ENCODE measurements at regions not wholly inside any gene's neighbourhood (a gene's known extent, or its start where the extent isn't known, plus 50 kb on each side); places are given as distances from the start of the nearest gene placed in this dataset.
A peak's percentile ranks its signal among the peaks of the same experiment; 100 is the strongest.

DNA sequence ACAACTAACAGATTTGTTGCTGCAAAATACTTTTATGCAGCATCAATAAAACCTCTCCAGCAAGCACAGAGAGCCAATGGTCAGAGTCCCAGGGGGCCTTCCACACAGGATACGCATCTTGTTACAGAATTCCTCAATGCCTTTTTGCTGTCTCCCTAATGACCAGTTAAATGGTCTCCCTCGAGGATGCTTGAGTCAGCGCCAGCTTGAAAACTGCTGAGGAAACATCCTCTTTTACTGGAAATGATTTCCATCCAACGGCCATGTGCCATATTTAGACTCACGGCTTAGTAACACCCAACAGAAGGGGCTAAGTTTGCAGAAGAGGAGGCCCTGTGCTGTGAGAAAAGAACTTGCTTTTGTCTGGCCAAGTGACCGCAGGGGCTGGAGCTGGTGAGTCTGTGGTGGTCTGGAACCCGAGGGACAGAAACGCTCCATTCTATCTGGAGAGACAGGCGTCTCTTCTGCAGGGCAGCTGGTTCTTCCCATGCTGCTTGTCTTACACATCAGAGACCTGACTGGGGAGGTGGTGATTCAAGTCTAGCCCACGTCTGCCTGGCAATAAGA is 496.4 kb downstream of the SETD4 start:
- DNase-seq: no peak
- Histone ChIP-seq H3K4me3 (ENCODE audit: low read depth in 2 of 2, low read length in 1 of 2) (peak overlapping the region; percentile 17 to 42; a peak in 3 of 4 replicates), H3K9me2 (no peaks in the 10 kb centered on the region), H3K9ac (peak overlapping the region; percentile 63), H2AFZ (ENCODE audit: low read depth) (peak overlapping the region; percentile 61), H3K9me3 (no peaks in the 10 kb centered on the region), H3K4me1 (ENCODE audit: control insufficient read depth in 1 of 2, insufficient read depth in 2 of 2, low read depth in 1 of 2, low read length in 1 of 2) (peaks cover 0 to 24% of the 10 kb centered on the region in 2 experiments; a peak in 3 of 4 replicates), H3K79me2 (ENCODE audit: insufficient read depth) (no peaks in the 10 kb centered on the region), H3K36me3 (replicated peaks in 1 of 2; ENCODE audit: control insufficient read depth in 1 of 2, insufficient read depth in 2 of 2, low read length in 1 of 2) (no peaks in the 10 kb centered on the region), H3K4me2 (peak overlapping the region; percentile 73), H3F3A (replicated peaks; ENCODE audit: insufficient read depth) (peaks cover 44% of the 10 kb centered on the region), H4K20me1 (ENCODE audit: insufficient read depth) (no peaks in the 10 kb centered on the region), H3K27ac (ENCODE audit: low read depth in 2 of 2, low read length in 1 of 2) (peak overlapping the region; percentile 70 to 94), H3K27me3 (ENCODE audit: insufficient read depth) (no peaks in the 10 kb centered on the region)
- ChIA-PET CTCF (interaction anchor here (0.8 kb wide), 1 partner anchor 9 kb away, joined by 3 read pairs; no protein-coding TSS in a partner anchor), POLR2A (no interaction called here)
- 2% methylated on average over 10 of the region's 10 CpGs for WGBS (ENCODE audit: low lambda C conversion rate)
- TF ChIP-seq RXRA (IDR thresholded peaks at IDR 0.05; ENCODE audit: borderline replicate concordance, low read depth) (peak; percentile 68; the same call in 1 of the 2 replicates), JUND (IDR thresholded peaks at IDR 0.05) (peak; percentile 59), SMC3 (IDR thresholded peaks at IDR 0.05; ENCODE audit: low read depth, low read length) (peak; percentile 10; the same call in 1 of the 2 replicates), TEAD4 (IDR thresholded peaks at IDR 0.05; ENCODE audit: borderline replicate concordance, insufficient read depth) (peak; percentile 55; the same call in 1 of the 2 replicates), PBX3 (IDR thresholded peaks at IDR 0.05) (peak; percentile 41), YY1 (IDR thresholded peaks at IDR 0.05; ENCODE audit: low read depth) (peak; percentile 60; the same call in 1 of the 2 replicates), RFX5 (IDR thresholded peaks at IDR 0.05; ENCODE audit: low read length) (no peak), FOXM1 (IDR thresholded peaks at IDR 0.05; ENCODE audit: low read depth) (peak; percentile 59; the same call in 1 of the 2 replicates), SIN3A (IDR thresholded peaks at IDR 0.05; ENCODE audit: borderline replicate concordance, low read depth, low read length) (no peak), MEF2A (IDR thresholded peaks at IDR 0.05; ENCODE audit: borderline replicate concordance, low read depth) (peak; percentile 92), CTCF (IDR thresholded peaks at IDR 0.05) (no peak), EZH2phosphoT487 (IDR thresholded peaks at IDR 0.05; ENCODE audit: borderline replicate concordance, low read depth) (no peak), ELF1 (IDR thresholded peaks at IDR 0.05) (no peak), CHD2 (IDR thresholded peaks at IDR 0.05; ENCODE audit: low read length, partially characterized antibody) (no peak), FOXJ3 (CRISPR knock-in tag; IDR thresholded peaks at IDR 0.05) (no peak), FOSL2 (IDR thresholded peaks at IDR 0.05; ENCODE audit: borderline replicate concordance, low read depth) (peak; percentile 37; the same call in 1 of the 2 replicates), RCOR1 (IDR thresholded peaks at IDR 0.05; ENCODE audit: low read length) (no peak), USF2 (IDR thresholded peaks at IDR 0.05; ENCODE audit: borderline replicate concordance, low read depth, low read length) (no peak), MXI1 (IDR thresholded peaks at IDR 0.05; ENCODE audit: low read depth, low read length) (no peak), TCF12 (IDR thresholded peaks at IDR 0.05) (peak; percentile 81), RAD21 (IDR thresholded peaks at IDR 0.05; ENCODE audit: low read length) (no peak), POLR2AphosphoS5 (IDR thresholded peaks at IDR 0.05; ENCODE audit: low read depth, low read length) (peak; percentile 65; the same call in 1 of the 2 replicates), GATA2 (CRISPR knock-in tag; IDR thresholded peaks at IDR 0.05) (no peak), IRF3 (IDR thresholded peaks at IDR 0.05; ENCODE audit: low read depth, low read length) (no peak), TAF1 (IDR thresholded peaks at IDR 0.05; ENCODE audit: borderline replicate concordance, low read depth, low read length) (0 out of 2 replicates have a peak, but pooled peaks have one; percentile 16), NFIC (IDR thresholded peaks at IDR 0.05; ENCODE audit: borderline replicate concordance) (peak; percentile 81), EP300 (IDR thresholded peaks at IDR 0.05; ENCODE audit: borderline replicate concordance in 1 of 2, low read depth in 1 of 2, low read length in 1 of 2) (peak; percentile 38 to 92; a peak in 3 of 4 replicates)
- TF ChIP-seq, protein P1, sequence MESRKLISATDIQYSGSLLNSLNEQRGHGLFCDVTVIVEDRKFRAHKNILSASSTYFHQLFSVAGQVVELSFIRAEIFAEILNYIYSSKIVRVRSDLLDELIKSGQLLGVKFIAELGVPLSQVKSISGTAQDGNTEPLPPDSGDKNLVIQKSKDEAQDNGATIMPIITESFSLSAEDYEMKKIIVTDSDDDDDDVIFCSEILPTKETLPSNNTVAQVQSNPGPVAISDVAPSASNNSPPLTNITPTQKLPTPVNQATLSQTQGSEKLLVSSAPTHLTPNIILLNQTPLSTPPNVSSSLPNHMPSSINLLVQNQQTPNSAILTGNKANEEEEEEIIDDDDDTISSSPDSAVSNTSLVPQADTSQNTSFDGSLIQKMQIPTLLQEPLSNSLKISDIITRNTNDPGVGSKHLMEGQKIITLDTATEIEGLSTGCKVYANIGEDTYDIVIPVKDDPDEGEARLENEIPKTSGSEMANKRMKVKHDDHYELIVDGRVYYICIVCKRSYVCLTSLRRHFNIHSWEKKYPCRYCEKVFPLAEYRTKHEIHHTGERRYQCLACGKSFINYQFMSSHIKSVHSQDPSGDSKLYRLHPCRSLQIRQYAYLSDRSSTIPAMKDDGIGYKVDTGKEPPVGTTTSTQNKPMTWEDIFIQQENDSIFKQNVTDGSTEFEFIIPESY (IDR thresholded peaks at IDR 0.05; ENCODE audit: borderline replicate concordance, low read depth): no peak

Measured in SK-N-SH (cell line).